ENCODE measurements at regions not wholly inside any gene's neighbourhood (a gene's known extent, or its start where the extent isn't known, plus 50 kb on each side); places are given as distances from the start of the nearest gene placed in this dataset.

DNA sequence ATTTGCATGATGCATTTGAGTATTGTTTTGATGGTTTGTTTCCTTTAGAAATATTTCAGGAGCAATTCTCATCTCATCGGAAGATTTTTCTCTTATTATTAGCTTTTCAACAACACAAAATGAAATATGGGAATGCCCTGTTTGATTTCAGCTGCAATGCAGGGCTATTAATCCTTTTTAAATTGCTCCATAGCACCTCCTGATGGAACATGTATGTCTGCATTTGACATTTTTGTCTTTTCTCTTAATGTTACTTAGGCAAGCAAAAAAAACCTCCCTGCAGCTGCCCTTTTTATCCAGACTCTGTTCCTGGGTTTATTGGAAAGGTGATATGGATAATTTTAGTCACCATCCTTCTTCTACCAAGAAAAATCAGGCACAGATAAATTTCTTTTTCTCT is 895.8 kb downstream of the RPS29 start:
- H3K27me3 ChIP-seq: no peaks in the 10 kb centered on the region
- no peaks in the 10 kb centered on the region for H3K36me3 ChIP-seq (replicated peaks in 1 of 2)
- intact Hi-C loops (cut with DNase I): no loop called here
- 67 to 81% (median 72%) methylated on average over 1 of the region's 1 CpG for WGBS, 4 donors
- TF ChIP-seq POLR2A (IDR thresholded peaks at IDR 0.05): no peak
- TF ChIP-seq, protein P1, sequence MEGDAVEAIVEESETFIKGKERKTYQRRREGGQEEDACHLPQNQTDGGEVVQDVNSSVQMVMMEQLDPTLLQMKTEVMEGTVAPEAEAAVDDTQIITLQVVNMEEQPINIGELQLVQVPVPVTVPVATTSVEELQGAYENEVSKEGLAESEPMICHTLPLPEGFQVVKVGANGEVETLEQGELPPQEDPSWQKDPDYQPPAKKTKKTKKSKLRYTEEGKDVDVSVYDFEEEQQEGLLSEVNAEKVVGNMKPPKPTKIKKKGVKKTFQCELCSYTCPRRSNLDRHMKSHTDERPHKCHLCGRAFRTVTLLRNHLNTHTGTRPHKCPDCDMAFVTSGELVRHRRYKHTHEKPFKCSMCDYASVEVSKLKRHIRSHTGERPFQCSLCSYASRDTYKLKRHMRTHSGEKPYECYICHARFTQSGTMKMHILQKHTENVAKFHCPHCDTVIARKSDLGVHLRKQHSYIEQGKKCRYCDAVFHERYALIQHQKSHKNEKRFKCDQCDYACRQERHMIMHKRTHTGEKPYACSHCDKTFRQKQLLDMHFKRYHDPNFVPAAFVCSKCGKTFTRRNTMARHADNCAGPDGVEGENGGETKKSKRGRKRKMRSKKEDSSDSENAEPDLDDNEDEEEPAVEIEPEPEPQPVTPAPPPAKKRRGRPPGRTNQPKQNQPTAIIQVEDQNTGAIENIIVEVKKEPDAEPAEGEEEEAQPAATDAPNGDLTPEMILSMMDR (IDR thresholded peaks at IDR 0.05): no peak
- H3K27ac ChIP-seq: no peak overlapping the region
- no peak overlapping the region for H3K4me3 ChIP-seq
- H3K9me3 ChIP-seq (replicated peaks in 1 of 3): no peaks in the 10 kb centered on the region
- DNase-seq: no peak
- no peaks in the 10 kb centered on the region for H3K4me1 ChIP-seq (replicated peaks in 1 of 2)

DNA sequence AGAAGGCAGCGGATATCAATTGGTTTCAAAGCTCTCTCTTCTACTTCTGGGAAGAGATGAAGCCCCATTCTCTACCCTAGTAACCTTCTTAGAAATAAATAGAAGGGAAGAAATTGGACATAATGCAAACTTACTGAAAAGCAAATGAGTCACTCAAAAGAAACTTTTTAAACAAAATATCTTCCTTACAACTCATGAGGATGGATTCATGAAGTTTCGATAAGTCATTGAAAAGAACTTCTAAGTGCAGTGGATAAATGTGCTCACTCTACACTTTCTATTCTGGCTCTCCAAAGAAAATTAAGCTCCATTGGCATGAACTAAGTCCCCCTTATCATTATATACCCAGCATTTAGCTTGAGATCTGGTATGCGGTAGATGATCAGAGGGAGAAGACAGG is 899.5 kb downstream of the RPS29 start:
- TF ChIP-seq POLR2A (IDR thresholded peaks at IDR 0.05): no peak
- TF ChIP-seq, protein P1 (IDR thresholded peaks at IDR 0.05): no peak
- no peaks in the 10 kb centered on the region for H3K4me1 ChIP-seq (replicated peaks in 1 of 2)
- WGBS, 4 donors: 92 to 96% (median 94%) methylated on average over 3 of the region's 3 CpGs
- H3K27ac ChIP-seq: no peak overlapping the region
- no peaks in the 10 kb centered on the region for H3K36me3 ChIP-seq (replicated peaks in 1 of 2)
- no peaks in the 10 kb centered on the region for H3K9me3 ChIP-seq (replicated peaks in 1 of 3)
- DNase-seq: no peak
- intact Hi-C loops (cut with DNase I): no loop called here
- H3K27me3 ChIP-seq: no peaks in the 10 kb centered on the region
- H3K4me3 ChIP-seq: no peak overlapping the region

DNA sequence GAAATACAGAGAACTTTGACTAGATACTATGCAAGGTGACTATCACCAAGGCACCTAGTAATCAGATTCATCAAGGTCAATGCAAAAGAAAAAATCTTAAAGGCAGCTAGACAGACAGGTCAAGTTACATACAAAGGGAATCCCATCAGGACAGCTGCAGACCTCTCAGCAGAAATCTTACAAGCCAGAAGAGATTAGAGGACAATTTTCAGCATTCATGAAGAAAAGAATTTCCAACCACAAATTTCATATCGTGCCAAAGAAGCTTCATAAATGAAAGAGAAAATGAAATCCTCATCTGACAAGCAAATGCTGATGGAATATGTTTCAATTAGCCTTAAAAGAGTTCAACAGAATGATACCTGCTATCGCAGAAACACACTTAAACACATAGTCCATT is 913.7 kb downstream of the RPS29 start:
- no peak overlapping the region for H3K4me3 ChIP-seq
- 38 to 74% (median 57%) methylated on average over 2 of the region's 2 CpGs for WGBS, 4 donors
- no peak overlapping the region for H3K27ac ChIP-seq
- no peaks in the 10 kb centered on the region for H3K36me3 ChIP-seq (replicated peaks in 1 of 2)
- intact Hi-C loops (cut with DNase I): no loop called here
- no peaks in the 10 kb centered on the region for H3K4me1 ChIP-seq (replicated peaks in 1 of 2)
- H3K9me3 ChIP-seq (replicated peaks in 1 of 3): no peaks in the 10 kb centered on the region
- no peaks in the 10 kb centered on the region for H3K27me3 ChIP-seq
- DNase-seq: no peak
- TF ChIP-seq, protein P1 (IDR thresholded peaks at IDR 0.05): no peak

DNA sequence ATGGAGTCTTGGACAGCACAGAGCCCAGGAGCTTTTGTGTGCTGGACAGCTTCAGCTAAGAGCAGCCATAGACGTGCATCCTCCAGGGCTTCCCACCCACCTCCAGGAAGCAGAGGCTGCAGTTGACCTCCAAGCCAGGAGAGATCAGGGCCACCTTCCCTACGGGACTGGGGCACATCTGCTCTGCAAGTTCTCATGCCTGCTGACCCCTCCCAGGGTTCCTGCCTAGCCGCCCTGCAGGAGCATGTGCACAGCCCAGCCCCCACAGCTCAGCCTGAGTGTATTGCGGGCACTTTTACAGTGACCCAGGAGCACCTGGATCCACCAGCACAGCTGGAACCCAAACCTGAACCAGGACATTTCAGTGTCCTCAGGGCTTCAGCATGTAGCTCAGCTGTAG is 915.2 kb downstream of the RPS29 start:
- H3K4me3 ChIP-seq: no peak overlapping the region
- H3K27me3 ChIP-seq: no peaks in the 10 kb centered on the region
- no peaks in the 10 kb centered on the region for H3K4me1 ChIP-seq (replicated peaks in 1 of 2)
- no peaks in the 10 kb centered on the region for H3K36me3 ChIP-seq (replicated peaks in 1 of 2)
- no peaks in the 10 kb centered on the region for H3K9me3 ChIP-seq (replicated peaks in 1 of 3)
- 81 to 100% (median 83%) methylated on average over 1 to 4 of the region's 4 CpGs; no CpG with 5 or more reads in 1 of the 4 donors for WGBS, 4 donors
- H3K27ac ChIP-seq: no peak overlapping the region
- intact Hi-C loops (cut with DNase I): no loop called here
- DNase-seq: no peak
- TF ChIP-seq, protein P1 (IDR thresholded peaks at IDR 0.05): no peak
- TF ChIP-seq POLR2A (IDR thresholded peaks at IDR 0.05): no peak

Data from adrenal gland (tissue), 9 donors.